Endothelial cell (in vitro differentiated cells): ENCODE measurements at regions not wholly inside any gene's neighbourhood (a gene's known extent, or its start where the extent isn't known, plus 50 kb on each side); places are given as distances from the start of the nearest gene placed in this dataset.

ENCODE experiments used
- DNase-seq: peaks from one replicate; pipeline ENCODE4 v3.0.0; 2021; ENCODE audit warnings: low spot score
- H3K27ac Mint-ChIP-seq: one replicate; pipeline ENCODE4 v1.8.0; 2021; ENCODE audit warnings: mixed read lengths, inconsistent platforms; ENCODE audit not compliant: unreplicated experiment
- H3K27me3 Mint-ChIP-seq: one replicate; pipeline ENCODE4 v1.8.0; 2021; ENCODE audit warnings: mild to moderate bottlenecking, moderate library complexity, mixed read lengths, inconsistent platforms; ENCODE audit not compliant: unreplicated experiment
- H3K36me3 Mint-ChIP-seq: one replicate; pipeline ENCODE4 v1.8.0; 2021; ENCODE audit warnings: mild to moderate bottlenecking, low read depth, mixed read lengths, inconsistent platforms; ENCODE audit not compliant: unreplicated experiment
- H3K4me1 Mint-ChIP-seq: one replicate; pipeline ENCODE4 v1.8.0; 2021; ENCODE audit warnings: mild to moderate bottlenecking, mixed read lengths, inconsistent platforms; ENCODE audit not compliant: unreplicated experiment
- H3K4me3 Mint-ChIP-seq: one replicate; pipeline ENCODE4 v1.8.0; 2021; ENCODE audit warnings: mild to moderate bottlenecking, mixed read lengths, inconsistent platforms; ENCODE audit not compliant: unreplicated experiment
- H3K9me3 Mint-ChIP-seq: one replicate; pipeline ENCODE4 v1.8.0; 2021; ENCODE audit warnings: mixed read lengths, inconsistent platforms; ENCODE audit not compliant: unreplicated experiment
- CTCF ChIP-seq: fragments of 200-600 bp; sonication (generic); IDR thresholded peaks from one replicate; pipeline ENCODE4 v1.5.0; 2021; ENCODE audit warnings: antibody characterized with exemption; ENCODE audit not compliant: unreplicated experiment

- Mint-ChIP-seq H3K4me1 (no peaks in the 10 kb centered on the region), H3K27ac (no peak overlapping the region), H3K9me3 (peaks cover 47% of the 10 kb centered on the region), H3K27me3 (peaks cover 3% of the 10 kb centered on the region), H3K4me3 (no peak overlapping the region), H3K36me3 (peaks cover 16% of the 10 kb centered on the region)
- no peak for DNase-seq
- no peak for TF ChIP-seq CTCF
These were observed 90.0 kb upstream of the MC3R start for GRCh38 chr20:56158489-56158888.

GRCh38 chr20:56160956-56161355 lies 87.6 kb upstream of the MC3R start:
- H3K9me3 Mint-ChIP-seq, result peaks cover 46% of the 10 kb centered on the region
- no peaks in the 10 kb centered on the region for H3K4me1 Mint-ChIP-seq
- no peak for TF ChIP-seq CTCF
- no peak overlapping the region for H3K4me3 Mint-ChIP-seq
- no peak overlapping the region for H3K27ac Mint-ChIP-seq
- H3K36me3 Mint-ChIP-seq, result peaks cover 12% of the 10 kb centered on the region
- peaks cover 2% of the 10 kb centered on the region for H3K27me3 Mint-ChIP-seq
- no peak for DNase-seq

- no peak for TF ChIP-seq CTCF
- no peaks in the 10 kb centered on the region for H3K4me1 Mint-ChIP-seq
- no peak for DNase-seq
- no peak overlapping the region for H3K27ac Mint-ChIP-seq
- peaks cover 7% of the 10 kb centered on the region for H3K36me3 Mint-ChIP-seq
- H3K9me3 Mint-ChIP-seq, result peaks cover 52% of the 10 kb centered on the region
- peaks cover 1% of the 10 kb centered on the region for H3K27me3 Mint-ChIP-seq
- H3K4me3 Mint-ChIP-seq, result no peak overlapping the region
These were observed 84.7 kb upstream of the MC3R start for GRCh38 chr20:56163806-56164205.

GRCh38 chr20:56166781-56167465 lies 81.6 kb upstream of the MC3R start:
- Mint-ChIP-seq H3K36me3 (peaks cover 17% of the 10 kb centered on the region), H3K27me3 (peaks cover 5% of the 10 kb centered on the region), H3K9me3 (peaks cover 50% of the 10 kb centered on the region), H3K4me1 (no peaks in the 10 kb centered on the region), H3K4me3 (no peak overlapping the region), H3K27ac (no peak overlapping the region)
- no peak for TF ChIP-seq CTCF
- no peak for DNase-seq

- no peak for DNase-seq
- Mint-ChIP-seq H3K4me1 (no peaks in the 10 kb centered on the region), H3K27me3 (peaks cover 5% of the 10 kb centered on the region), H3K9me3 (peaks cover 48% of the 10 kb centered on the region), H3K27ac (no peak overlapping the region), H3K36me3 (peaks cover 20% of the 10 kb centered on the region), H3K4me3 (no peak overlapping the region)
- no peak for TF ChIP-seq CTCF
These were observed 77.2 kb upstream of the MC3R start for GRCh38 chr20:56171087-56172012.
